HG03103 (cell line): ENCODE measurements at regions not wholly inside any gene's neighbourhood (a gene's known extent, or its start where the extent isn't known, plus 50 kb on each side); places are given as distances from the start of the nearest gene placed in this dataset.
A peak's percentile ranks its signal among the peaks of the same experiment; 100 is the strongest.

Experiments
- ATAC-seq: cut with Tn5 transposase; IDR thresholded peaks from one replicate; pipeline ENCODE4 v1.9.1; 2021; ENCODE audit warnings: low read depth; ENCODE audit not compliant: unreplicated experiment

GRCh38 chr11:93248602-93249001 is 50.8 kb upstream of the SLC36A4 start:
- ATAC-seq: no peak

- no peak for ATAC-seq
Measured at GRCh38 chr11:93249459-93250220, 51.8 kb upstream of the SLC36A4 start.

- ATAC-seq: no peak
Measured at GRCh38 chr11:93250326-93250725, 52.5 kb upstream of the SLC36A4 start.

- ATAC-seq: no peak
Measured at GRCh38 chr11:93251922-93252321, 54.1 kb upstream of the SLC36A4 start.

GRCh38 chr11:93253111-93253510 is 55.3 kb upstream of the SLC36A4 start:
- ATAC-seq: no peak

- no peak for ATAC-seq
Measured at GRCh38 chr11:93256623-93257022, 58.8 kb upstream of the SLC36A4 start.

GRCh38 chr11:93267383-93267782 is 63.2 kb upstream of the DEUP1 start:
- no peak for ATAC-seq

GRCh38 chr11:93268287-93269040 is 62.1 kb upstream of the DEUP1 start:
- ATAC-seq: no peak

GRCh38 chr11:93271596-93271995 is 58.9 kb upstream of the DEUP1 start:
- ATAC-seq: no peak

- ATAC-seq: no peak
Measured at GRCh38 chr11:93274851-93275250, 55.7 kb upstream of the DEUP1 start.

GRCh38 chr11:93278976-93279375 is 51.6 kb upstream of the DEUP1 start:
- ATAC-seq: no peak

GRCh38 chr11:93279851-93280347 is 50.6 kb upstream of the DEUP1 start:
- ATAC-seq: peak; percentile 83
